Immature natural killer cell (primary cell): ENCODE measurements at regions not wholly inside any gene's neighbourhood (a gene's known extent, or its start where the extent isn't known, plus 50 kb on each side); places are given as distances from the start of the nearest gene placed in this dataset.

ENCODE experiments used
- DNase-seq, 3 donors: peaks; one replicate each; pipeline ENCODE4 v3.0.0; 2022; ENCODE audit warnings: mixed read lengths in 1 of 3
- H3K27ac Mint-ChIP-seq, 6 donors: one replicate each; pipeline ENCODE4 v1.8.0; 2020; ENCODE audit warnings: mixed read lengths in 6 of 6, mild to moderate bottlenecking in 5 of 6, inconsistent platforms in 4 of 6, moderate library complexity in 3 of 6
- H3K27me3 Mint-ChIP-seq, 3 donors: one replicate each; pipeline ENCODE4 v1.8.0; 2020 to 2021; ENCODE audit warnings: low read depth in 3 of 3, mild to moderate bottlenecking in 3 of 3, mixed read lengths in 3 of 3, moderate library complexity in 3 of 3, inconsistent platforms in 1 of 3
- H3K36me3 Mint-ChIP-seq, 3 donors: one replicate each; pipeline ENCODE4 v1.8.0; 2020; ENCODE audit warnings: mixed read lengths in 3 of 3, inconsistent platforms in 2 of 3, mild to moderate bottlenecking in 2 of 3
- H3K4me1 Mint-ChIP-seq, 2 donors: one replicate each; pipeline ENCODE4 v1.8.0; 2020; ENCODE audit warnings: inconsistent platforms in 2 of 2, mild to moderate bottlenecking in 2 of 2, mixed read lengths in 2 of 2, moderate library complexity in 1 of 2
- H3K4me3 Mint-ChIP-seq, 5 donors: one replicate each; pipeline ENCODE4 v1.8.0; 2020; ENCODE audit warnings: mild to moderate bottlenecking in 5 of 5, mixed read lengths in 5 of 5, inconsistent platforms in 3 of 5, moderate library complexity in 3 of 5
- H3K9me3 Mint-ChIP-seq, 6 donors: one replicate each; pipeline ENCODE4 v1.8.0; 2020; ENCODE audit warnings: mild to moderate bottlenecking in 6 of 6, mixed read lengths in 6 of 6, inconsistent platforms in 4 of 6, moderate library complexity in 3 of 6

GRCh38 chrX:148389629-148390028 lies 110.8 kb upstream of the AFF2 start:
- Mint-ChIP-seq H3K27me3 (peaks cover 1 to 13% (median 2%) of the 10 kb centered on the region in 3 donors), H3K27ac (no peak overlapping the region), H3K9me3 (no peaks in the 10 kb centered on the region), H3K4me3 (no peak overlapping the region), H3K4me1 (no peaks in the 10 kb centered on the region), H3K36me3 (no peaks in the 10 kb centered on the region)
- DNase-seq: no peak

- H3K27me3 Mint-ChIP-seq: peaks cover 1 to 5% (median 4%) of the 10 kb centered on the region in 3 donors
- no peak for DNase-seq
- H3K4me3 Mint-ChIP-seq: no peak overlapping the region
- no peak overlapping the region for H3K27ac Mint-ChIP-seq
- peaks cover 0 to 2% (median 0%) of the 10 kb centered on the region in 6 donors for H3K9me3 Mint-ChIP-seq
- no peaks in the 10 kb centered on the region for H3K4me1 Mint-ChIP-seq
- no peaks in the 10 kb centered on the region for H3K36me3 Mint-ChIP-seq
Measured at GRCh38 chrX:148412006-148412405, 88.4 kb upstream of the AFF2 start.

- Mint-ChIP-seq H3K36me3 (no peaks in the 10 kb centered on the region), H3K9me3 (no peaks in the 10 kb centered on the region), H3K27me3 (peaks cover 0 to 3% (median 2%) of the 10 kb centered on the region in 3 donors), H3K27ac (no peak overlapping the region), H3K4me1 (no peaks in the 10 kb centered on the region), H3K4me3 (no peak overlapping the region)
- no peak for DNase-seq
Measured at GRCh38 chrX:148416142-148416541, 84.3 kb upstream of the AFF2 start.

GRCh38 chrX:148416931-148417330 lies 83.5 kb upstream of the AFF2 start:
- H3K36me3 Mint-ChIP-seq: no peaks in the 10 kb centered on the region
- peaks cover 0 to 3% (median 2%) of the 10 kb centered on the region in 3 donors for H3K27me3 Mint-ChIP-seq
- no peaks in the 10 kb centered on the region for H3K9me3 Mint-ChIP-seq
- no peak overlapping the region for H3K4me3 Mint-ChIP-seq
- no peak overlapping the region for H3K27ac Mint-ChIP-seq
- H3K4me1 Mint-ChIP-seq: no peaks in the 10 kb centered on the region
- no peak for DNase-seq

GRCh38 chrX:148417934-148418333 lies 82.5 kb upstream of the AFF2 start:
- H3K36me3 Mint-ChIP-seq: no peaks in the 10 kb centered on the region
- peaks cover 0 to 2% (median 2%) of the 10 kb centered on the region in 3 donors for H3K27me3 Mint-ChIP-seq
- no peak for DNase-seq
- no peaks in the 10 kb centered on the region for H3K4me1 Mint-ChIP-seq
- H3K9me3 Mint-ChIP-seq: no peaks in the 10 kb centered on the region
- no peak overlapping the region for H3K27ac Mint-ChIP-seq
- no peak overlapping the region for H3K4me3 Mint-ChIP-seq

GRCh38 chrX:148422526-148422925 lies 77.9 kb upstream of the AFF2 start:
- no peaks in the 10 kb centered on the region for H3K4me1 Mint-ChIP-seq
- H3K27ac Mint-ChIP-seq: no peak overlapping the region
- no peaks in the 10 kb centered on the region for H3K9me3 Mint-ChIP-seq
- peaks cover 0 to 2% (median 2%) of the 10 kb centered on the region in 3 donors for H3K27me3 Mint-ChIP-seq
- no peaks in the 10 kb centered on the region for H3K36me3 Mint-ChIP-seq
- H3K4me3 Mint-ChIP-seq: no peak overlapping the region
- no peak for DNase-seq

- Mint-ChIP-seq H3K4me1 (no peaks in the 10 kb centered on the region), H3K9me3 (no peaks in the 10 kb centered on the region), H3K4me3 (no peak overlapping the region), H3K36me3 (no peaks in the 10 kb centered on the region), H3K27ac (no peak overlapping the region), H3K27me3 (peaks cover 0 to 2% (median 0%) of the 10 kb centered on the region in 3 donors)
- DNase-seq: no peak
Measured at GRCh38 chrX:148424570-148424969, 75.8 kb upstream of the AFF2 start.

GRCh38 chrX:148426467-148426866 lies 74.0 kb upstream of the AFF2 start:
- Mint-ChIP-seq H3K36me3 (no peaks in the 10 kb centered on the region), H3K4me3 (no peak overlapping the region)

GRCh38 chrX:148441387-148441786 lies 59.0 kb upstream of the AFF2 start:
- Mint-ChIP-seq H3K9me3 (peaks cover 0 to 3% (median 0%) of the 10 kb centered on the region in 6 donors), H3K27ac (no peak overlapping the region), H3K4me1 (peaks cover 7 to 8% of the 10 kb centered on the region in 2 donors), H3K36me3 (no peaks in the 10 kb centered on the region), H3K27me3 (peaks cover 0 to 7% (median 4%) of the 10 kb centered on the region in 3 donors), H3K4me3 (no peak overlapping the region)
- no peak for DNase-seq

More at GRCh38 chrX:148426467-148426866, 74.0 kb upstream of the AFF2 start:
- no peak for DNase-seq
- Mint-ChIP-seq H3K27ac (no peak overlapping the region), H3K9me3 (no peaks in the 10 kb centered on the region), H3K27me3 (peaks cover 0 to 2% (median 0%) of the 10 kb centered on the region in 3 donors), H3K4me1 (no peaks in the 10 kb centered on the region)

- no peak for DNase-seq
- no peak overlapping the region for H3K4me3 Mint-ChIP-seq
- H3K9me3 Mint-ChIP-seq: peaks cover 0 to 2% (median 0%) of the 10 kb centered on the region in 6 donors
- no peak overlapping the region for H3K27ac Mint-ChIP-seq
- H3K27me3 Mint-ChIP-seq: peaks cover 0 to 7% (median 4%) of the 10 kb centered on the region in 3 donors
- H3K4me1 Mint-ChIP-seq: peaks cover 7 to 8% of the 10 kb centered on the region in 2 donors
- no peaks in the 10 kb centered on the region for H3K36me3 Mint-ChIP-seq
Measured at GRCh38 chrX:148443216-148443615, 57.2 kb upstream of the AFF2 start.

- H3K9me3 Mint-ChIP-seq: peaks cover 0 to 2% (median 0%) of the 10 kb centered on the region in 6 donors
- no peak overlapping the region for H3K4me3 Mint-ChIP-seq
Measured at GRCh38 chrX:148448686-148449085, 51.7 kb upstream of the AFF2 start.

More at GRCh38 chrX:148448686-148449085, 51.7 kb upstream of the AFF2 start:
- Mint-ChIP-seq H3K4me1 (no peaks in the 10 kb centered on the region), H3K36me3 (no peaks in the 10 kb centered on the region), H3K27me3 (peaks cover 0 to 11% (median 0%) of the 10 kb centered on the region in 3 donors), H3K27ac (no peak overlapping the region)
- no peak for DNase-seq
